IMR-90 (cell line): ENCODE measurements at regions not wholly inside any gene's neighbourhood (a gene's known extent, or its start where the extent isn't known, plus 50 kb on each side); places are given as distances from the start of the nearest gene placed in this dataset.

Experiments
- ATAC-seq: fragments of 200-7000 bp; cut with Tn5 transposase; 2 replicates; pipeline ENCODE4 v1.9.1; 2020; ENCODE audit warnings: low read depth, mild to moderate bottlenecking, moderate library complexity
- BruUV-seq: library from RNA; stranded (reverse); fragments of 400-500 nt; replicated peaks from 2 replicates; lab custom pipeline; 2021; lab: Mats Ljungman, UMichigan
- CTCF ChIA-PET: fragments of 300-600 bp; formaldehyde crosslinking; extraction: SDS; loops from one replicate; lab custom pipeline; 2021; ENCODE audit warnings: antibody characterized with exemption; lab: Yijun Ruan, JAX
- POLR2A ChIA-PET: fragments of 300-600 bp; sonication (Branson Sonifier 250); formaldehyde crosslinking; loops from one replicate; lab custom pipeline; 2022; ENCODE audit warnings: antibody characterized with exemption; ENCODE audit not compliant: unreplicated experiment; lab: Charles Lee
- DNase-seq: peaks from one replicate; pipeline ENCODE4 v3.0.0; 2013
- H2AFZ ChIP-seq: replicated peaks from 2 replicates; pipeline ENCODE3; 2013; ENCODE audit warnings: low read length, mild to moderate bottlenecking; ENCODE audit not compliant: poor library complexity
- H2AK5ac ChIP-seq: 2 replicates; pipeline ENCODE4 v1.6.1; 2013; ENCODE audit warnings: low read depth, low read length, inconsistent platforms
- H2AK9ac ChIP-seq: replicated peaks from 2 replicates; pipeline ENCODE3; 2013; ENCODE audit warnings: mild to moderate bottlenecking, low read depth, low read length, moderate library complexity; ENCODE audit not compliant: poor library complexity
- H2BK120ac ChIP-seq: 2 replicates; pipeline ENCODE4 v1.6.1; 2013; ENCODE audit warnings: low read depth, low read length, inconsistent platforms
- H2BK15ac ChIP-seq: 3 replicates; pipeline ENCODE4 v1.6.1; 2013; ENCODE audit warnings: low read depth, low read length, inconsistent platforms
- H2BK20ac ChIP-seq: 2 replicates; pipeline ENCODE4 v1.6.1; 2013; ENCODE audit warnings: low read depth, mild to moderate bottlenecking, inconsistent platforms, low read length, moderate library complexity
- H2BK5ac ChIP-seq: 2 replicates; pipeline ENCODE4 v1.6.1; 2013; ENCODE audit warnings: mild to moderate bottlenecking, low read depth, low read length, inconsistent platforms; ENCODE audit not compliant: poor library complexity, severe bottlenecking
- H3K14ac ChIP-seq: replicated peaks from 2 replicates; pipeline ENCODE4 v1.6.1; 2013; ENCODE audit warnings: low read depth, low read length, inconsistent platforms
- H3K18ac ChIP-seq: 2 replicates; pipeline ENCODE4 v1.6.1; 2013; ENCODE audit warnings: low read depth, low read length, control low read depth
- H3K23ac ChIP-seq: 2 replicates; pipeline ENCODE4 v1.6.1; 2013; ENCODE audit warnings: low read depth, low read length, inconsistent platforms
- H3K27ac ChIP-seq: 2 replicates; pipeline ENCODE4 v1.5.1; 2013; ENCODE audit warnings: mild to moderate bottlenecking, control low read depth, low read length; ENCODE audit not compliant: insufficient read depth
- H3K27me3 ChIP-seq: 2 replicates; pipeline ENCODE4 v1.6.1; 2013; ENCODE audit warnings: low read length; ENCODE audit not compliant: control insufficient read depth, insufficient read depth
- H3K36me3 ChIP-seq: 2 replicates; pipeline ENCODE4 v1.6.1; 2013; ENCODE audit warnings: low read length, mixed read lengths; ENCODE audit not compliant: control insufficient read depth, insufficient read depth
- H3K4ac ChIP-seq: 2 replicates; pipeline ENCODE4 v1.6.1; 2013; ENCODE audit warnings: low read depth, low read length, inconsistent platforms
- H3K4me1 ChIP-seq: 2 replicates; pipeline ENCODE4 v1.6.1; 2013; ENCODE audit warnings: low read length, mixed read lengths; ENCODE audit not compliant: control insufficient read depth, insufficient read depth
- H3K4me2 ChIP-seq: 2 replicates; pipeline ENCODE4 v1.6.1; 2013; ENCODE audit warnings: low read depth, mild to moderate bottlenecking, control low read depth, low read length, moderate library complexity
- H3K4me3 ChIP-seq: 2 replicates; pipeline ENCODE4 v1.5.1; 2013; ENCODE audit warnings: low read depth, mild to moderate bottlenecking, control low read depth, low read length, moderate library complexity; ENCODE audit not compliant: insufficient read depth
- H3K56ac ChIP-seq: 2 replicates; pipeline ENCODE4 v1.6.1; 2013; ENCODE audit warnings: low read length, inconsistent platforms; ENCODE audit not compliant: insufficient read depth; ENCODE audit errors: extremely low read depth
- H3K79me1 ChIP-seq, 2 experiments: 2 replicates each; pipeline ENCODE4 v1.6.1; 2013; ENCODE audit warnings: low read length in 2 of 2, inconsistent platforms in 1 of 2, low read depth in 1 of 2
- H3K9ac ChIP-seq: 2 replicates; pipeline ENCODE4 v1.6.1; 2013; ENCODE audit warnings: low read depth, low read length, control low read depth
- H3K9me1 ChIP-seq: 2 replicates; pipeline ENCODE4 v1.6.1; 2013; ENCODE audit warnings: low read length, inconsistent platforms; ENCODE audit not compliant: insufficient read depth
- H3K9me3 ChIP-seq: 2 replicates; pipeline ENCODE4 v1.6.1; 2013; ENCODE audit warnings: low read length; ENCODE audit not compliant: control insufficient read depth, insufficient read depth
- H4K20me1 ChIP-seq: 2 replicates; pipeline ENCODE4 v1.6.1; 2013; ENCODE audit warnings: low read length, inconsistent platforms; ENCODE audit not compliant: insufficient read depth
- H4K5ac ChIP-seq: 2 replicates; pipeline ENCODE4 v1.6.1; 2013; ENCODE audit warnings: mild to moderate bottlenecking, low read depth, low read length, control low read depth
- H4K8ac ChIP-seq, 2 experiments: 2 replicates each; pipeline ENCODE4 v1.6.1; 2013; ENCODE audit warnings: low read depth in 2 of 2, low read length in 2 of 2, control low read depth in 1 of 2, inconsistent platforms in 1 of 2
- H4K91ac ChIP-seq: 2 replicates; pipeline ENCODE4 v1.6.1; 2013; ENCODE audit warnings: low read depth, low read length, inconsistent platforms; ENCODE audit not compliant: insufficient read depth
- BHLHE40 ChIP-seq: fragments of 150-350 bp; IDR thresholded peaks from 2 replicates; pipeline ENCODE4 v1.6.1; 2016; ENCODE audit warnings: mild to moderate bottlenecking, low read depth, low read length
- CEBPB ChIP-seq: IDR thresholded peaks from 2 replicates; pipeline ENCODE4 v1.6.1; 2012; ENCODE audit warnings: low read depth, low read length, improper control_type of control experiment
- CHD1 ChIP-seq: IDR thresholded peaks from 2 replicates; pipeline ENCODE4 v1.6.1; 2012; ENCODE audit warnings: low read depth, low read length, improper control_type of control experiment
- CTCF ChIP-seq: conservative IDR thresholded peaks from 2 replicates; pipeline ENCODE4 v1.5.1; 2012; ENCODE audit warnings: mild to moderate bottlenecking, low read depth, low read length, improper control_type of control experiment
- ELK1 ChIP-seq: fragments of 150-350 bp; IDR thresholded peaks from 2 replicates; pipeline ENCODE4 v1.6.1; 2016; ENCODE audit warnings: low read depth, mild to moderate bottlenecking, low read length, moderate library complexity, borderline replicate concordance
- FOS ChIP-seq: fragments of 150-350 bp; IDR thresholded peaks from 2 replicates; pipeline ENCODE4 v1.6.1; 2016; ENCODE audit warnings: low read depth, low read length
- MAFK ChIP-seq: IDR thresholded peaks from 2 replicates; pipeline ENCODE4 v1.6.1; 2012; ENCODE audit warnings: low read depth, low read length, improper control_type of control experiment
- MAZ ChIP-seq: IDR thresholded peaks from 2 replicates; pipeline ENCODE4 v1.6.1; 2012; ENCODE audit warnings: low read depth, mild to moderate bottlenecking, low read length, improper control_type of control experiment, moderate library complexity, borderline replicate concordance
- MXI1 ChIP-seq: IDR thresholded peaks from 2 replicates; pipeline ENCODE4 v1.6.1; 2012; ENCODE audit warnings: low read depth, mild to moderate bottlenecking, low read length, moderate library complexity, borderline replicate concordance
- NFE2L2 ChIP-seq: fragments of 150-350 bp; IDR thresholded peaks from 2 replicates; pipeline ENCODE4 v1.6.1; 2016; ENCODE audit warnings: low read depth, mild to moderate bottlenecking, low read length
- POLR2A ChIP-seq: IDR thresholded peaks from 2 replicates; pipeline ENCODE4 v1.6.1; 2012; ENCODE audit warnings: mild to moderate bottlenecking, low read depth, low read length
- RAD21 ChIP-seq: IDR thresholded peaks from 2 replicates; pipeline ENCODE4 v1.6.1; 2012; ENCODE audit warnings: low read length, improper control_type of control experiment
- RCOR1 ChIP-seq: IDR thresholded peaks from 2 replicates; pipeline ENCODE4 v1.6.1; 2012; ENCODE audit warnings: mild to moderate bottlenecking, low read length, improper control_type of control experiment; ENCODE audit not compliant: insufficient replicate concordance
- RFX5 ChIP-seq: IDR thresholded peaks from 2 replicates; pipeline ENCODE4 v1.8.0; 2012; ENCODE audit warnings: low read depth, mild to moderate bottlenecking, low read length, moderate library complexity
- SMC3 ChIP-seq: fragments of 150-350 bp; IDR thresholded peaks from 2 replicates; pipeline ENCODE4 v1.6.1; 2016; ENCODE audit warnings: low read depth, mild to moderate bottlenecking, antibody characterized with exemption, low read length, moderate library complexity
- USF2 ChIP-seq: fragments of 150-350 bp; IDR thresholded peaks from 2 replicates; pipeline ENCODE4 v1.6.1; 2017; ENCODE audit warnings: mild to moderate bottlenecking, antibody characterized with exemption, low read length, low read depth
- WGBS, 2 experiments: methylation state at CpG; one replicate each; pipeline versions ENCODE4 v1.1.5 to v1.1.7; 2013; ENCODE audit warnings: missing lambda C conversion rate in 2 of 2; ENCODE audit not compliant: insufficient read length in 1 of 2; ENCODE audit errors: extremely low coverage in 2 of 2; 5-methylcytosine and 5-hydroxymethylcytosine counted together
- dilution Hi-C: fragments of 300-500 bp; cut with HindIII; formaldehyde crosslinking; loops from one replicate; pipeline ENCODE4 v1.14.3; 2018; ENCODE audit warnings: low sequenced_read_pairs; ENCODE audit not compliant: unreplicated experiment
- in situ Hi-C: fragments of 300-500 bp; cut with MboI; formaldehyde crosslinking; loops from 3 replicates; pipeline ENCODE4 v1.14.3; 2019; ENCODE audit warnings: low sequenced_read_pairs, inconsistent platforms, mixed read lengths
- intact Hi-C: fragments of 100-400 bp; cut with micrococcal nuclease; formaldehyde crosslinking; loops from 2 replicates; pipeline ENCODE4 v1.10.0; 2022

- Histone ChIP-seq H3K79me1 (no peaks in the 10 kb centered on the region), H3K4me3 (no peak overlapping the region), H3K23ac (no peak overlapping the region), H4K5ac (no peak overlapping the region), H3K4ac (no peak overlapping the region), H2AFZ (no peak overlapping the region), H2BK15ac (no peak overlapping the region), H3K27me3 (no peaks in the 10 kb centered on the region), H3K9ac (no peak overlapping the region), H2AK9ac (no peak overlapping the region), H3K18ac (no peak overlapping the region), H2BK20ac (no peak overlapping the region), H2BK5ac (no peak overlapping the region), H3K14ac (no peak overlapping the region), H3K4me2 (no peak overlapping the region), H4K91ac (no peak overlapping the region), H2BK120ac (no peak overlapping the region), H2AK5ac (no peak overlapping the region), H3K56ac (no peak overlapping the region), H3K4me1 (no peaks in the 10 kb centered on the region), H3K9me3 (no peaks in the 10 kb centered on the region), H3K27ac (no peak overlapping the region), H4K20me1 (no peaks in the 10 kb centered on the region), H3K36me3 (no peaks in the 10 kb centered on the region), H4K8ac (no peak overlapping the region), H3K9me1 (no peaks in the 10 kb centered on the region)
- ChIA-PET POLR2A (no interaction called here), CTCF (no interaction called here)
- intact Hi-C loops (no loop called here), in situ Hi-C loops (no loop called here), dilution Hi-C loops (no loop called here)
- no peak for DNase-seq
- no CpG with 5 or more reads among the region's 2 CpGs for WGBS, 2 experiments
- no peak for ATAC-seq
- TF ChIP-seq RFX5 (no peak), RCOR1 (no peak), NFE2L2 (no peak), MAFK (no peak), MAZ (no peak), CEBPB (no peak), CHD1 (no peak), USF2 (no peak), POLR2A (no peak), FOS (no peak), SMC3 (no peak), ELK1 (no peak), MXI1 (no peak), CTCF (no peak), RAD21 (no peak), BHLHE40 (no peak)
- BruUV-seq, result no TSS peak
Observed at GRCh38 chr3:144351011-144351410, 379.4 kb downstream of the DIPK2A start.
